ENCODE measurements at regions not wholly inside any gene's neighbourhood (a gene's known extent, or its start where the extent isn't known, plus 50 kb on each side); places are given as distances from the start of the nearest gene placed in this dataset.
"Not testable (repeated sequence)": the region's sequence is repeated elsewhere in the genome, so short reads cannot be mapped to it uniquely, and the experiment has no call there.

GRCh38 chr7:65576370-65576769 is 202.7 kb downstream of the ZNF92 start:
- not testable (repeated sequence) for DNase-seq (ENCODE audit: low read depth); H3K4me3 ChIP-seq (ENCODE audit: low read depth, low read length)

DNA sequence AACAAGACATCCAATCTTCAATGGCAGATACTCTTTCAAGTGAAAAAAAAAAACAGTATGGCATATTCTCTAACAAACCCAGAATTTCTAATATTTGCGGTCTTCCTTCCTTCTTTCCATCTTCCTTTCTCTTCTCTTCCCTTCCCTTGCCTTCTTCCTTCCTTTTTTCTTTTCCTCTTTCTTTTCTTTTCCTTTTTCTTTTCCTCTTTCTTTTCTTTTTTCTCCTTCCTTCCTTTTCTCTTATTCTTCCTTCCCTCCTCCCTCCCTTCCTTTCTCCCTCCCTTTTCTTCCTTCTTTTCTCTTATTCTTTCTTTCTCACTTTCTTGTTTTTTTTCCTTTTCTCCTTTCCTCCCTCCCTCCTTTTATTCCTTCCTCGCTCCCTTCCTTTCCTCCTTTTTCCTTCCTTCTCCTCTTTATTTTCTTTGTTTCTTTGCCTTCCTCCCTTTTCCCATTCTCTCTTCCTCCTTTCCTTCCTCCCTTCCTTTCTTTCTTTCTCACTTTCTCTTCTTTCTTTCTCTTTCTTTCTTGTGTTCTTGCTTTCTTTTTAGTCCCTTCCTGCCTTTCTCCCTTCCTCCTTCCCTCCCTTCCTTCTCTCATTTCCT is 209.0 kb downstream of the ZNF92 start:
- H3K4me3 ChIP-seq (ENCODE audit: low read depth, low read length); DNase-seq (ENCODE audit: low read depth): not testable (repeated sequence)

GRCh38 chr7:65602495-65602894 is 228.8 kb downstream of the ZNF92 start:
- H3K4me3 ChIP-seq (ENCODE audit: low read depth, low read length); DNase-seq (ENCODE audit: low read depth): not testable (repeated sequence)

- no peak for DNase-seq (ENCODE audit: low read depth)
- TF ChIP-seq, protein P1, sequence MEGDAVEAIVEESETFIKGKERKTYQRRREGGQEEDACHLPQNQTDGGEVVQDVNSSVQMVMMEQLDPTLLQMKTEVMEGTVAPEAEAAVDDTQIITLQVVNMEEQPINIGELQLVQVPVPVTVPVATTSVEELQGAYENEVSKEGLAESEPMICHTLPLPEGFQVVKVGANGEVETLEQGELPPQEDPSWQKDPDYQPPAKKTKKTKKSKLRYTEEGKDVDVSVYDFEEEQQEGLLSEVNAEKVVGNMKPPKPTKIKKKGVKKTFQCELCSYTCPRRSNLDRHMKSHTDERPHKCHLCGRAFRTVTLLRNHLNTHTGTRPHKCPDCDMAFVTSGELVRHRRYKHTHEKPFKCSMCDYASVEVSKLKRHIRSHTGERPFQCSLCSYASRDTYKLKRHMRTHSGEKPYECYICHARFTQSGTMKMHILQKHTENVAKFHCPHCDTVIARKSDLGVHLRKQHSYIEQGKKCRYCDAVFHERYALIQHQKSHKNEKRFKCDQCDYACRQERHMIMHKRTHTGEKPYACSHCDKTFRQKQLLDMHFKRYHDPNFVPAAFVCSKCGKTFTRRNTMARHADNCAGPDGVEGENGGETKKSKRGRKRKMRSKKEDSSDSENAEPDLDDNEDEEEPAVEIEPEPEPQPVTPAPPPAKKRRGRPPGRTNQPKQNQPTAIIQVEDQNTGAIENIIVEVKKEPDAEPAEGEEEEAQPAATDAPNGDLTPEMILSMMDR (IDR thresholded peaks at IDR 0.05; ENCODE audit: insufficient read depth, low read depth, low read length): no peak
- no peak overlapping the region for H3K4me3 ChIP-seq (ENCODE audit: low read depth, low read length)
Measured at GRCh38 chr7:65609131-65609530, 235.5 kb downstream of the ZNF92 start.

DNA sequence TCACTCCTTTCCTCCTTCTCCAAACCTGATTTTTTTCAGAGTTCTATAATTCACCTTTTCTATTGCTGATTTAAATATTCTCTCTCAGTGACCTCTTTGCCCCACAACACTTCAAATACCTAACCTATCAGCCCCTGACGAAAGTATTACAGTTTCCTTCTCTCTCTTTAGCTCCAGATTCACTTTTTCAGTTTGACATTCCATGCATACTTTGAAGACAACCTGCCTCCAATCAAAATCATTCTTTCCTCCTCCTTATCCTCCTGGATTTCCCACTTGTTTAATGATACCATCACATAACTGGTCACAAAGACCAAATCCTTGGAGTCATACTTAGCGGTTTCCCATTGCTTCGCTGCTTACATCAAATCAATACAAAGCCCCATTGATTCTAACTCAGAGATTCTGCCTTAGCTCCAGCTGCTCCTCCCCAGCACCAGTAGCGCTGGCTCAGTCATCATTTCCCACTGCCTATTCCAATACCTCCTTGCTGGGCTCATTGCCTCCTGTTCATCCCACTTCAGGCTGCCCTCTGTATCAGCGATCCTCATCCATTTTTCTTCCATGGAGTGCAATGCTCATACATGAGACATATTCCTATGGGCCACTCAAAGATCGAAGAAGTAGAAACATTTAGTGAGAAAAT is 240.1 kb downstream of the ZNF92 start:
- DNase-seq (ENCODE audit: low read depth); H3K4me3 ChIP-seq (ENCODE audit: low read depth, low read length): not testable (repeated sequence)

GRCh38 chr7:65616111-65616510 is 242.5 kb downstream of the ZNF92 start:
- not testable (repeated sequence) for DNase-seq (ENCODE audit: low read depth); H3K4me3 ChIP-seq (ENCODE audit: low read depth, low read length)

DNA sequence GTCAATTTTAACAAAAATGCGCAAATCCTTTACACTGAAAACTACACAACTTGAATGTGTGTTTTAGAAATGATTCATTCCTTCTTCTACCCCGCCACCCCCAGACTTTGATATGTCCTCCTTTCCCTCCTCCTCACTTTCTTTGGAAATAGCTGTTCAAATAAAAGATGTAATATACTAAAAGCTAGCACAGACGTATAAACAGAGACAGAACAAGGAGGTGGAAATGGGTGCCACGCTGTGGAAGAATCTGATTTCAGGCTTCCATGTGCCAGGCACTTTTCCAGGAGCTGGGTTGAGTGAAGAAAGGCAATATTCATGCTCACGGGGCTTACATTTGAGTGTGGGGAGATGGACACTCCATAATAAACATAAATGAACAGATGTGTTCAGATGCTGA is 246.6 kb downstream of the ZNF92 start:
- DNase-seq (ENCODE audit: low read depth); H3K4me3 ChIP-seq (ENCODE audit: low read depth, low read length): not testable (repeated sequence)

DNA sequence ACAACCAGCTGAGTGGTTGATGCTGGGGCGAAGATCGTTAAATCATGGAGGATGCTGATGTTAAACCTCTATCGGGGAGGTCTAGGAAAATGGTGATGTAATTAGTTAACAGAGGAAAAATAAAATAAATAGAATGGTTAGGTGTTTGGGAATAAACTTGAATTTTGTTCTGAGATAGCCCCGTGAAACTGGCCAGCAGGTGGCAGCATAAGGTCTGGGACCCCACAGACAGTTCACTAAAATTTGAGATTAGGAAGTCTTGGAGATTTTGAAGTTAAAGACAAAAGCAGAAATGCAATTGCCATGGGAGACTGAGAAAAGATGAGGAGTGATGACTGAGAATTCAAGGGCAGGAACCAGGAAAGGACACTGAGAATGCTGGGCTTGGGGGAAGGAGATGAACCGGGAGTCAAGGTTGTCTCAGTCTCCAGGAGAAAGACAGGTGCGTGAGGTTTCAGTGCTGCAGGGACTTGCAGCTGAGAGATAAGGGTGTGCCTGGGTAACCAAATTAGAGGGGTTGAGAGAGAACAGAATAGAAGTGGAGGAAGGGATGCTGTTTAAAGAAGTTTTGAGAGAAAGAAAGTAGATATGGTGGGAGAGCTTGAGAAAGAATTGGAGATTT is 248.0 kb downstream of the ZNF92 start:
- TF ChIP-seq, protein P1 (IDR thresholded peaks at IDR 0.05; ENCODE audit: insufficient read depth, low read depth, low read length): peak; percentile 54
- DNase-seq (ENCODE audit: low read depth): peak; percentile 13

GRCh38 chr7:65631236-65631635 is 241.6 kb upstream of the VKORC1L1 start:
- DNase-seq (ENCODE audit: low read depth); H3K4me3 ChIP-seq (ENCODE audit: low read depth, low read length): not testable (repeated sequence)

More for the DNA sequence above, 248.0 kb downstream of the ZNF92 start:
- not testable (repeated sequence) for H3K4me3 ChIP-seq (ENCODE audit: low read depth, low read length)

DNA sequence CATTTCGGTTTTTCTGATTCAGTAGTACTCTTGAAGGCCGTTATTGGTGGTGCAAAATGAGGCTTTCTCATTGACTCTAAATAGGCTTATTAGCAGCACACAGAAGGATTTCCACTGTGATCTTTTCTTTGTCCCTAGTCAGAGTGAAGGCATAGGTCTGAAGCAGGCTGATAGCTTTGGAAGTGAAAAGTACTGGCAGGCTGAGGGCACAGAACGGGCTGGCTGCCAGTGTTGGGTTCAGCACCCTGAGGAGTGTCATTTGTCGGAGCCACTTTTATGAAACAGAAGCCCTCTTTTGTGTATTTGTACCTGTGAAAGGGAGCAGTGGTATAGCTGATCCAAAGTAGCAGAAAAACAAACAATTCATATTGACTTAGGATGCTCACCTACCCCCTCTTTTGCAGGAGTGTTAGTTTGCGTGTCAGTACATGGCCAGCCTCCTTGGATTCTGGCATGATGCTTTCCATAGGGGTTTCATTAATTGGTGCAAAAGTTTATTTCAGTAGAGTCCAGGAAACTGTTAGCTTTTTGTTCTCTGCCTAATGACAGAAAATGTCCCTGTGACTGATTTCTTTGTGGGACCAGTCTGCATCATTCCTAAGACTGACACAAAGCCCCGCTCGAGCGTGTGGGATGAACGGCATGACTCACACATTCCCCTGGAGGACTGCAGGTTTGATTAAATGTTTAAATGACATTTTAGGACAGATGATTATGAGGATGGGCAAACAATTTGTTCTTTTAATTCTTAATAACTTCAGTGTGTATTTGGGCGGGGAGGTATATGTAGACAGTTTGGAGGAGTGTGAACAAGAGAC is 239.1 kb upstream of the VKORC1L1 start:
- not testable (repeated sequence) for DNase-seq (ENCODE audit: low read depth); H3K4me3 ChIP-seq (ENCODE audit: low read depth, low read length)

DNA sequence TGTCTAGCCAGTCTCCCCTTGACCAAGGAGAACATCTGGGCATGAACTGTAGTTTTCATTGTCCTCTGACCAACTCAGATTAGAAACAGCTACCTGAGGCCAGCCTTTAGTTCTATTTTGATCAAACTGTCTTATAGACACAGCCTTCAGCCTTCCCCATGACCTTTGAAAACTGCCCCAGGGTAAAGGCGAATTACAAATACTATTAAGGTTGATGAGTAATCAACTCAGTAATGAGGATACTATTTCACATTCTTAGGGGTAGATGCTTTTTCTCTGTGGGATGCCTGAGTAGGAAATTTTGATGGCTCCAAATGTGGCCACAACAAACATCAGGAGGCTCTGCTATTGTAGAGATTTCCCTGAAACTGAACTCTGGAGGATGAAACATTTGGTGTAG is 234.0 kb upstream of the VKORC1L1 start:
- H3K4me3 ChIP-seq (ENCODE audit: low read depth, low read length); DNase-seq (ENCODE audit: low read depth): not testable (repeated sequence)

DNA sequence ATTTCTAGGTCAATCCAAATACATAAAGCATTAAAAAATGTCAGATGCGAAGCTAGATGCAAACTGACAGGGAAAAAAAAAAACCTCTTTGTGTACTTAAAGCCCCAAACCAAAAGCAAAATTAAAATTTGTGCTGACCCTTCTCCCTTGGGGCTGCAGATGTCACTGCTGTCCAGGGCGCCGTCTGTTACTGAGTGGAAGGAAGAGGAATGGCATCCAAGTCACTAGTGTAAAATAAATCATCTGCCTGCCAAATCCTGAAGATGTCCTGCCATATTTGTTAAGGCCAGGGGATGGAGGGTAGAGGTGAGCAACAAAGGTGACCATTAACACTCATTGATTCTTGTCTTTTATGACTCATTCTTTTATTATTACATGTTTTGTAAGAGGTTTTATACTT is 233.2 kb upstream of the VKORC1L1 start:
- DNase-seq (ENCODE audit: low read depth); H3K4me3 ChIP-seq (ENCODE audit: low read depth, low read length): not testable (repeated sequence)

GRCh38 chr7:65643498-65643897 is 229.4 kb upstream of the VKORC1L1 start:
- H3K4me3 ChIP-seq (ENCODE audit: low read depth, low read length); DNase-seq (ENCODE audit: low read depth): not testable (repeated sequence)

GRCh38 chr7:65647153-65647964 is 225.5 kb upstream of the VKORC1L1 start:
- DNase-seq (ENCODE audit: low read depth); H3K4me3 ChIP-seq (ENCODE audit: low read depth, low read length): not testable (repeated sequence)

- H3K4me3 ChIP-seq (ENCODE audit: low read depth, low read length); DNase-seq (ENCODE audit: low read depth): not testable (repeated sequence)
Measured at GRCh38 chr7:65651174-65651573, 221.7 kb upstream of the VKORC1L1 start.
